Mesendoderm (in vitro differentiated cells): ENCODE measurements at regions not wholly inside any gene's neighbourhood (a gene's known extent, or its start where the extent isn't known, plus 50 kb on each side); places are given as distances from the start of the nearest gene placed in this dataset.

Experiments used
- DNase-seq: peaks from one replicate; pipeline ENCODE4 v3.0.0; 2013
- H2AK5ac ChIP-seq: 2 replicates; pipeline ENCODE4 v1.6.1; 2013; ENCODE audit warnings: low read length, inconsistent platforms
- H2BK120ac ChIP-seq: 2 replicates; pipeline ENCODE4 v1.6.1; 2013; ENCODE audit warnings: low read depth, mild to moderate bottlenecking, low read length, moderate library complexity, mixed read lengths
- H2BK15ac ChIP-seq: replicated peaks from 2 replicates; pipeline ENCODE4 v1.6.1; 2013; ENCODE audit warnings: low read depth, mild to moderate bottlenecking, moderate library complexity
- H2BK5ac ChIP-seq: 2 replicates; pipeline ENCODE4 v1.6.1; 2013; ENCODE audit warnings: low read length, inconsistent platforms
- H3K18ac ChIP-seq: 2 replicates; pipeline ENCODE4 v1.6.1; 2013; ENCODE audit warnings: mild to moderate bottlenecking, low read length, mixed read lengths
- H3K23ac ChIP-seq: one replicate; pipeline ENCODE4 v1.6.1; 2013; ENCODE audit warnings: low read length
- H3K27ac ChIP-seq: 2 replicates; pipeline ENCODE4 v1.5.1; 2013; ENCODE audit warnings: low read depth, mild to moderate bottlenecking, inconsistent platforms, low read length, moderate library complexity
- H3K27me3 ChIP-seq: 2 replicates; pipeline ENCODE4 v1.6.1; 2013; ENCODE audit warnings: low read length, control low read depth, mild to moderate bottlenecking, inconsistent platforms; ENCODE audit not compliant: insufficient read depth, poor library complexity
- H3K36me3 ChIP-seq: 2 replicates; pipeline ENCODE4 v1.6.1; 2013; ENCODE audit warnings: low read length, inconsistent platforms; ENCODE audit not compliant: control insufficient read depth, insufficient read depth
- H3K4ac ChIP-seq: one replicate; pipeline ENCODE4 v1.6.1; 2013; ENCODE audit warnings: low read depth, mild to moderate bottlenecking, low read length, moderate library complexity
- H3K4me1 ChIP-seq: 2 replicates; pipeline ENCODE4 v1.6.1; 2013; ENCODE audit warnings: low read depth, low read length, inconsistent platforms; ENCODE audit not compliant: control insufficient read depth
- H3K4me2 ChIP-seq: 2 replicates; pipeline ENCODE4 v1.6.1; 2013; ENCODE audit warnings: low read length
- H3K4me3 ChIP-seq: 2 replicates; pipeline ENCODE4 v1.5.1; 2013; ENCODE audit warnings: mild to moderate bottlenecking, low read length
- H3K56ac ChIP-seq: one replicate; pipeline ENCODE4 v1.6.1; 2013; ENCODE audit warnings: low read length
- H3K79me1 ChIP-seq: 2 replicates; pipeline ENCODE4 v1.6.1; 2013; ENCODE audit warnings: low read length, inconsistent platforms
- H3K79me2 ChIP-seq: 2 replicates; pipeline ENCODE4 v1.6.1; 2013; ENCODE audit warnings: mild to moderate bottlenecking, low read length; ENCODE audit not compliant: control insufficient read depth, insufficient read depth
- H3K9ac ChIP-seq: 2 replicates; pipeline ENCODE4 v1.6.1; 2013; ENCODE audit warnings: low read length, inconsistent platforms
- H4K5ac ChIP-seq: one replicate; pipeline ENCODE4 v1.6.1; 2013; ENCODE audit warnings: low read length
- H4K8ac ChIP-seq: one replicate; pipeline ENCODE4 v1.6.1; 2013; ENCODE audit warnings: low read depth, mild to moderate bottlenecking, control low read depth, low read length, moderate library complexity
- WGBS: extraction: QIAGEN DNeasy Blood & Tissue Kit; methylation state at CpG from one replicate; pipeline ENCODE4 v1.1.7; 2013; ENCODE audit warnings: low lambda C conversion rate, missing lambda C conversion rate; ENCODE audit not compliant: insufficient coverage; ENCODE audit errors: extremely low coverage; 5-methylcytosine and 5-hydroxymethylcytosine counted together

DNA sequence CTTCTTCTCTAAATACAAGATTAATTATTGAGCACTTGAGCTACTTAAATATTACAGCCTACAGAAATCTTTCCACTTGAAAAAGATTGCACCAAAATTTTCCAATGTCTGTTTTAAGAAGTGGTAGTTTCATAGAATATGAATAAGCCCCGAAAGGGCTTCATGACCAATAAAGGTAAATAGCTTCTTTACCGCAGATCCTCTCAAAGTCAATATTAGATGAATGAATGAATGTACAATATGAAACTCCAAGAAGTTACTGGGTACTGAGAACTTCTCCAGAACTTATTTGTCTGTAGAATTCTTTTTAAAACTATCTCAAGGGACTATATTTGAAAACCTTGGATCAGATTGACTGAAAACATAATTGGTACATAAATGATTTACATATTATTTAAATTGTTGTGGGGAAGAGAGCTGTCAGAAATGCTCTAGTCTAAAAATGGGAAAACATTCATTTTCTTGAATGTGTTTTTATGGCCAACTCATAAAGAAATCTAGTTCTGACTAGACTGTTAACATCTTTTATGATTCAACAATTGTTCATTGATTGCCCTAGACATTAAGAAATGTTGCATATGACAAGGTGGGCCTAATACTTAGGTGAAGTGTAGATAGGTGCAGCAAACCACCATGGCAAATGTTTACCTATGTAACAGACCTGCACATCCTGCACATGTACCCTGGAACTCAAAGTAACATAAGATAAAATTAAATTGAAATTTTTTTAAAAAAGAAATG is 227.0 kb downstream of the SPRY2 start:
- no peaks in the 10 kb centered on the region for H3K79me1 ChIP-seq
- no peak overlapping the region for H4K5ac ChIP-seq
- H3K4me1 ChIP-seq = no peaks in the 10 kb centered on the region
- no peak overlapping the region for H3K27ac ChIP-seq
- DNase-seq = no peak
- no peak overlapping the region for H2BK120ac ChIP-seq
- H4K8ac ChIP-seq = no peak overlapping the region
- no peak overlapping the region for H3K9ac ChIP-seq
- no peaks in the 10 kb centered on the region for H3K27me3 ChIP-seq
- H3K4me3 ChIP-seq = no peak overlapping the region
- no peak overlapping the region for H3K23ac ChIP-seq
- no peak overlapping the region for H2BK5ac ChIP-seq
- H3K79me2 ChIP-seq = no peaks in the 10 kb centered on the region
- no peak overlapping the region for H3K18ac ChIP-seq
- no peak overlapping the region for H3K4ac ChIP-seq
- H2AK5ac ChIP-seq = no peak overlapping the region
- no peaks in the 10 kb centered on the region for H3K36me3 ChIP-seq
- no peak overlapping the region for H3K56ac ChIP-seq
- no peak overlapping the region for H2BK15ac ChIP-seq
- H3K4me2 ChIP-seq = no peak overlapping the region
- no CpG with 5 or more reads among the region's 2 CpGs for WGBS

DNA sequence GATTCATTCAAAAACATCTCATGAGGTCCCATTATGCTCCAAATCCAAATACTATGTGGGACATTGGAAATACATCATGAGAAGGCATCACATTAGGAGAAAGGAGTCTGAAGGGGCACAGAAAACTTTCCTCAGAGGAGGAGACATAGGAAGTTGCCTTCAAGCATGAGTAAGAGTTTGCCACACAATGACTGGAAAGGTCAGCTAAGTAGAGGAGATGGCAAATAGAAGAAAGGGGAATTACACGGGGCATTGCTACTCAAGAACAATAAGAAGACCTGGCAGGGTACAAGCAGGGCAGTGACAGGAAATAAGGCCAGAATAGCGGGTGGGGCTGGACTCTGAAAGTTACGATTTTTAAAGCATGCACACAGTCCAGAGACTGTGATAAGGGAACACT is 231.6 kb downstream of the SPRY2 start:
- Histone ChIP-seq H4K5ac (no peak overlapping the region), H3K79me1 (no peaks in the 10 kb centered on the region), H2BK15ac (no peak overlapping the region), H3K23ac (no peak overlapping the region), H3K27ac (no peak overlapping the region), H3K9ac (no peak overlapping the region), H2BK5ac (no peak overlapping the region), H3K4me3 (no peak overlapping the region), H3K4ac (no peak overlapping the region), H2BK120ac (no peak overlapping the region), H3K36me3 (no peaks in the 10 kb centered on the region), H3K27me3 (no peaks in the 10 kb centered on the region), H3K79me2 (no peaks in the 10 kb centered on the region), H3K4me2 (no peak overlapping the region), H4K8ac (no peak overlapping the region), H3K4me1 (no peaks in the 10 kb centered on the region), H3K18ac (no peak overlapping the region), H3K56ac (no peak overlapping the region), H2AK5ac (no peak overlapping the region)
- no peak for DNase-seq
- no CpG with 5 or more reads among the region's 3 CpGs for WGBS

DNA sequence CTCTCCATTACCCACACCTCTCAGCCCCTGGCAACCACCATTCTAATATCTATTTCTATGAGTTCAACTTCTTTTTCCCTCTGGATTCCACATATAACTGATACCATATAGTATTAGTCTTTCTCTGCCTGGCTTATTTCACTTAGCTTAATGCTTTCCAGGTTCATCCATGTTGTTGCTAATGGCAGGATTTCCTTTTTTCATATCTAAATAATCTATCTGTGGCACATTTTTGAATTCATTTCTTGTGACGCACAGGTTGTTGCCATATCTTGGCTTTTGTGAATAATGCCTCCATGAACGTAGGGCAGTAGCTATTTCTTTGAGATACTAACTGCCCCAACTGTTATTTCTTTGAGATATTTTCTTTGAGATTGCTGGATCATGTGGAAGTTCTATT is 235.6 kb downstream of the SPRY2 start:
- peaks cover 3% of the 10 kb centered on the region for H3K4me1 ChIP-seq
- no CpG with 5 or more reads among the region's 2 CpGs for WGBS
- H3K27me3 ChIP-seq = no peaks in the 10 kb centered on the region
- no peak overlapping the region for H3K4me2 ChIP-seq
- H4K5ac ChIP-seq = no peak overlapping the region
- no peak overlapping the region for H3K27ac ChIP-seq
- no peak overlapping the region for H2BK120ac ChIP-seq
- H2BK5ac ChIP-seq = no peak overlapping the region
- no peak overlapping the region for H4K8ac ChIP-seq
- H3K4ac ChIP-seq = no peak overlapping the region
- H3K4me3 ChIP-seq = no peak overlapping the region
- H3K79me1 ChIP-seq = no peaks in the 10 kb centered on the region
- H2BK15ac ChIP-seq = no peak overlapping the region
- no peak overlapping the region for H3K56ac ChIP-seq
- H2AK5ac ChIP-seq = no peak overlapping the region
- no peaks in the 10 kb centered on the region for H3K36me3 ChIP-seq
- H3K79me2 ChIP-seq = no peaks in the 10 kb centered on the region
- no peak overlapping the region for H3K18ac ChIP-seq
- no peak overlapping the region for H3K9ac ChIP-seq
- no peak overlapping the region for H3K23ac ChIP-seq
- DNase-seq = no peak

DNA sequence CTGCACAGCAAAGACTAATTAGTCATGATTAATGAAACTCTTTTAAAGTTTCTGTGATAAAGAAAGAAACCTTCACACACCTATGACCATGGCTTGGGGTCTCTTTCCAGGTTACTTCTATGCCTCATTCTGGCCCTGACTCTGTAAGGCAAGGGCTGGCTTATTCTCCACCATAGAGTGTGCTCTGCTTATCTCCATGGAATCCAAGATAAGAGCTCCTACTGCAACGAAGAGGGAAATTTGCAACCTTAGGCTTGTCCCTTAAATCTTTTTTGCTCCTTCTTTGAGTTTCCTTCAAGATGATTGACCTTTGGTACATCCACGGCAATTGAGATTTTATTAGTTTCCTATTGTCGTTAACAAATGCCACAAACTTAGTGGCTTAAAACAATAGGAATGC is 239.9 kb downstream of the SPRY2 start:
- H2BK15ac ChIP-seq = no peak overlapping the region
- H3K23ac ChIP-seq = no peak overlapping the region
- H4K8ac ChIP-seq = no peak overlapping the region
- no peaks in the 10 kb centered on the region for H3K79me1 ChIP-seq
- H3K4me1 ChIP-seq = peaks cover 3% of the 10 kb centered on the region
- no peak overlapping the region for H2AK5ac ChIP-seq
- no peak overlapping the region for H3K18ac ChIP-seq
- H2BK5ac ChIP-seq = no peak overlapping the region
- H3K36me3 ChIP-seq = no peaks in the 10 kb centered on the region
- no peak overlapping the region for H3K4me3 ChIP-seq
- no peak overlapping the region for H2BK120ac ChIP-seq
- H3K27me3 ChIP-seq = no peaks in the 10 kb centered on the region
- DNase-seq = peak; percentile 55
- no peak overlapping the region for H3K56ac ChIP-seq
- WGBS = no CpG with 5 or more reads among the region's 3 CpGs
- H3K4me2 ChIP-seq = no peak overlapping the region
- no peak overlapping the region for H3K4ac ChIP-seq
- H3K27ac ChIP-seq = no peak overlapping the region
- no peaks in the 10 kb centered on the region for H3K79me2 ChIP-seq
- no peak overlapping the region for H4K5ac ChIP-seq
- no peak overlapping the region for H3K9ac ChIP-seq

DNA sequence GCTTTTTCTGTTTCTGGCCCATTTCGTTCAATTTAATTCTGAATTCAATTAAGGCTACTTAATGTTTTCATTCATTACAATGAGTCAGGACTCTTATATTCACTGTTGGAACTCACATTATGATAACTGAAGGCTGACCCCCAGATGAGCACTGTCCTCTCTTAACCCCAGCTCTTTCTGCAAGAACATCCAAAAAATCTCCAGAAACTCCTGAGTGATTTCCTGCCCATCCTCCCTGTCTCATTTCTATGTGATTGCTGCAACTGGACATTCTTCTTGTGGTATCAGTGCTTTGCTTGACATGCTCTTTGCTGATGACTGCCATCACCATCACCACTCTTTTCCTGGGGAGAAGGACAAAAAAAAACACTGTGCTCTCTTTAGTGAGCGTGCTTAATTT is 240.3 kb downstream of the SPRY2 start:
- Histone ChIP-seq H2AK5ac (no peak overlapping the region), H3K79me2 (no peaks in the 10 kb centered on the region), H3K56ac (no peak overlapping the region), H3K9ac (no peak overlapping the region), H2BK5ac (no peak overlapping the region), H3K23ac (no peak overlapping the region), H3K4me1 (peaks cover 3% of the 10 kb centered on the region), H4K5ac (no peak overlapping the region), H2BK15ac (no peak overlapping the region), H3K36me3 (no peaks in the 10 kb centered on the region), H4K8ac (no peak overlapping the region), H3K18ac (no peak overlapping the region), H2BK120ac (no peak overlapping the region), H3K4me2 (no peak overlapping the region), H3K79me1 (no peaks in the 10 kb centered on the region), H3K4ac (no peak overlapping the region), H3K4me3 (no peak overlapping the region), H3K27me3 (no peaks in the 10 kb centered on the region), H3K27ac (no peak overlapping the region)
- no CpG with 5 or more reads among the region's 2 CpGs for WGBS
- no peak for DNase-seq

DNA sequence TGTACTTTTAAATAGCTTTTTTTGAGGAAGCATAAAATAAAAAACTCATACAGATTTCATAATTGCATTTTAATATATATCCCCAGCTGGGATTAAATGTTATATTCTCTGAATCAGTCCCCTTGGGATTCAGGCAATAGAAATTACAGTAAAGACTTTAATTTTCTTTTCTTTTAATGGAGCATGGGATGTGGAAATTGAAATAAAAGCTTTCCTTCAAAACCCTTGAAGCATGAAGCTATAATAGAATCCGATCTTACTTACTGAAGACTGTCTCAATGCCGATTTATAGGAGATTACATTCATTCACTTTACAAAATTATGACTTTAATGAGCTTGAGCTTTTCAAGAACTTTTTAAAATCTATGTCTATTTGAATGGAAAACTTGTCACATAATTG is 243.4 kb downstream of the SPRY2 start:
- Histone ChIP-seq H3K79me1 (no peaks in the 10 kb centered on the region), H3K4ac (no peak overlapping the region), H3K56ac (no peak overlapping the region), H2BK5ac (no peak overlapping the region), H3K36me3 (no peaks in the 10 kb centered on the region), H3K18ac (no peak overlapping the region), H3K27me3 (no peaks in the 10 kb centered on the region), H4K5ac (no peak overlapping the region), H4K8ac (no peak overlapping the region), H3K27ac (no peak overlapping the region), H3K4me3 (no peak overlapping the region), H2BK15ac (no peak overlapping the region), H3K23ac (no peak overlapping the region), H3K4me2 (no peak overlapping the region), H2BK120ac (no peak overlapping the region), H3K9ac (no peak overlapping the region), H3K79me2 (no peaks in the 10 kb centered on the region), H3K4me1 (peaks cover 3% of the 10 kb centered on the region), H2AK5ac (no peak overlapping the region)
- DNase-seq = no peak
- no CpG with 5 or more reads among the region's 2 CpGs for WGBS
